ENCODE measurements at regions not wholly inside any gene's neighbourhood (a gene's known extent, or its start where the extent isn't known, plus 50 kb on each side); places are given as distances from the start of the nearest gene placed in this dataset.

- TF ChIP-seq CTCF (IDR thresholded peaks at IDR 0.05) (no peak), POLR2A (IDR thresholded peaks at IDR 0.05) (no peak)
Measured at GRCh38 chr10:29772403-29772802, 137.6 kb upstream of the SVIL start.
